ENCODE measurements at regions not wholly inside any gene's neighbourhood (a gene's known extent, or its start where the extent isn't known, plus 50 kb on each side); places are given as distances from the start of the nearest gene placed in this dataset.
"Not testable (repeated sequence)": the region's sequence is repeated elsewhere in the genome, so short reads cannot be mapped to it uniquely, and the experiment has no call there.

GRCh38 chr17:77629284-77629683, 329.2 kb upstream of the TNRC6C start:
- not testable (repeated sequence) for DNase-seq (ENCODE audit: low spot score)

- no peak for DNase-seq (ENCODE audit: low spot score)
Observed at GRCh38 chr17:77631307-77631706, 327.2 kb upstream of the TNRC6C start.

- DNase-seq (ENCODE audit: low spot score) = no peak
Observed at GRCh38 chr17:77632619-77633018, 325.9 kb upstream of the TNRC6C start.

- DNase-seq (ENCODE audit: low spot score) = no peak
Observed at GRCh38 chr17:77634710-77635109, 323.8 kb upstream of the TNRC6C start.

- no peak for DNase-seq (ENCODE audit: low spot score)
Observed at GRCh38 chr17:77635176-77635575, 323.3 kb upstream of the TNRC6C start.

GRCh38 chr17:77635785-77636184, 322.7 kb upstream of the TNRC6C start:
- DNase-seq (ENCODE audit: low spot score) = not testable (repeated sequence)

- no peak for DNase-seq (ENCODE audit: low spot score)
Observed at GRCh38 chr17:77636835-77637817, 321.4 kb upstream of the TNRC6C start.

GRCh38 chr17:77637818-77638575, 320.5 kb upstream of the TNRC6C start:
- no peak for DNase-seq (ENCODE audit: low spot score)

GRCh38 chr17:77640252-77640651, 318.3 kb upstream of the TNRC6C start:
- no peak for DNase-seq (ENCODE audit: low spot score)

GRCh38 chr17:77640916-77641605, 317.4 kb upstream of the TNRC6C start:
- DNase-seq (ENCODE audit: low spot score) = no peak

- no peak for DNase-seq (ENCODE audit: low spot score)
Observed at GRCh38 chr17:77641718-77642117, 316.8 kb upstream of the TNRC6C start.

GRCh38 chr17:77644181-77645071, 314.1 kb upstream of the TNRC6C start:
- DNase-seq (ENCODE audit: low spot score) = no peak

- no peak for DNase-seq (ENCODE audit: low spot score)
Observed at GRCh38 chr17:77645072-77646045, 313.1 kb upstream of the TNRC6C start.

GRCh38 chr17:77646046-77646430, 312.5 kb upstream of the TNRC6C start:
- DNase-seq (ENCODE audit: low spot score) = no peak

GRCh38 chr17:77647531-77647930, 311.0 kb upstream of the TNRC6C start:
- no peak for DNase-seq (ENCODE audit: low spot score)

- DNase-seq (ENCODE audit: low spot score) = no peak
Observed at GRCh38 chr17:77649717-77650211, 308.7 kb upstream of the TNRC6C start.

GRCh38 chr17:77651988-77652387, 306.5 kb upstream of the TNRC6C start:
- DNase-seq (ENCODE audit: low spot score) = no peak

- no peak for DNase-seq (ENCODE audit: low spot score)
Observed at GRCh38 chr17:77654296-77654695, 304.2 kb upstream of the TNRC6C start.

GRCh38 chr17:77654850-77655249, 303.7 kb upstream of the TNRC6C start:
- DNase-seq (ENCODE audit: low spot score) = no peak

- no peak for DNase-seq (ENCODE audit: low spot score)
Observed at GRCh38 chr17:77656054-77656453, 302.4 kb upstream of the TNRC6C start.

Measured in AG20443 (cell line).